Right lobe of liver (tissue), 6 donors: ENCODE measurements at regions not wholly inside any gene's neighbourhood (a gene's known extent, or its start where the extent isn't known, plus 50 kb on each side); places are given as distances from the start of the nearest gene placed in this dataset.

Experiments used
- ATAC-seq, 4 donors: fragments of 200-7000 bp; cut with Tn5 transposase; one replicate each; pipeline ENCODE4 v1.9.1; 2020; ENCODE audit warnings: mild to moderate bottlenecking in 4 of 4, moderate library complexity in 4 of 4
- DNase-seq, 3 donors: peaks; one replicate each; pipeline ENCODE4 v3.0.0-alpha.2; 2020
- H3K27ac ChIP-seq, 3 donors: fragments of 200-600 bp; one replicate each; pipeline ENCODE4 v1.8.0; 2022
- H3K27me3 ChIP-seq, 2 donors: fragments of 200-600 bp; one replicate each; pipeline ENCODE4 v1.8.0; 2022
- H3K36me3 ChIP-seq, 4 donors: fragments of 200-600 bp; sonication (generic) in 1 of 4; one replicate each; pipeline versions ENCODE4 v1.5.1 to v1.8.0; 2017 to 2022; ENCODE audit warnings: control low read depth in 1 of 4
- H3K4me1 ChIP-seq, 4 donors: fragments of 200-600 bp; sonication (generic) in 1 of 4; one replicate each; pipeline versions ENCODE4 v1.5.1 to v1.8.0; 2017 to 2022; ENCODE audit warnings: control low read depth in 1 of 4
- H3K4me3 ChIP-seq, 3 donors: fragments of 200-600 bp; one replicate each; pipeline ENCODE4 v1.8.0; 2022
- H3K9me3 ChIP-seq, 4 donors: fragments of 200-600 bp; sonication (generic) in 1 of 4; one replicate each; pipeline versions ENCODE4 v1.5.1 to v1.8.0; 2017 to 2022; ENCODE audit warnings: control low read depth in 1 of 4
- CTCF ChIP-seq, 4 donors: fragments of 200-600 bp in 3 of 4; fragments of 450-650 bp in 1 of 4; IDR thresholded peaks; one replicate each; pipeline versions ENCODE4 v1.5.1 to v1.8.0; 2016 to 2022; ENCODE audit warnings: antibody characterized with exemption in 4 of 4, mild to moderate bottlenecking in 2 of 4
- POLR2A ChIP-seq: fragments of 450-650 bp; IDR thresholded peaks from one replicate; pipeline ENCODE4 v1.6.1; 2017; ENCODE audit warnings: antibody characterized with exemption, mild to moderate bottlenecking
- WGBS: methylation state at CpG from one replicate; pipeline ENCODE4 v1.1.6; 2018; ENCODE audit warnings: low coverage, low lambda C conversion rate; ENCODE audit not compliant: insufficient coverage; ENCODE audit errors: missing lambda C conversion rate; 5-methylcytosine and 5-hydroxymethylcytosine counted together
- intact Hi-C, 2 donors: fragments of 100-400 bp; cut with DNase I; formaldehyde crosslinking; loops; one replicate each; pipeline versions ENCODE4 v1.11.2 to v1.14.1; 2022
- donor health status: DM: no; HTN: yes; CAD: no.
- donor health status: DM: no; HTN: no; CAD: no.
- donor health status: DM: no; HTN: no; CAD: no.
- donor health status: DM: no; HTN: yes; CAD: no.
- donor health status: DM: no; HTN: yes; CAD: no.

- Histone ChIP-seq H3K9me3 (no peaks in the 10 kb centered on the region), H3K27ac (no peak overlapping the region), H3K4me3 (no peak overlapping the region), H3K4me1 (peaks cover 0 to 6% (median 0%) of the 10 kb centered on the region in 4 donors), H3K27me3 (no peaks in the 10 kb centered on the region), H3K36me3 (no peaks in the 10 kb centered on the region)
- TF ChIP-seq CTCF (IDR thresholded peaks at IDR 0.05): no peak
- TF ChIP-seq POLR2A: no peak
- DNase-seq (no peak), ATAC-seq (no peak)
- intact Hi-C loops: no loop called here
- WGBS: 78% methylated on average over 14 of the region's 18 CpGs
These were observed 112.1 kb downstream of the ZIC5 start for GRCh38 chr13:99859178-99860177.

- no peak overlapping the region for H3K27ac ChIP-seq
These were observed 113.8 kb downstream of the ZIC5 start for GRCh38 chr13:99857738-99858137.

GRCh38 chr13:99855526-99856420 lies 115.8 kb downstream of the ZIC5 start:
- DNase-seq: no peak
- Histone ChIP-seq H3K27me3 (no peaks in the 10 kb centered on the region), H3K36me3 (no peaks in the 10 kb centered on the region), H3K4me3 (no peak overlapping the region), H3K27ac (no peak overlapping the region), H3K4me1 (peaks cover 0 to 6% (median 0%) of the 10 kb centered on the region in 4 donors), H3K9me3 (no peaks in the 10 kb centered on the region)
- TF ChIP-seq POLR2A (no peak), CTCF (IDR thresholded peaks at IDR 0.05) (no peak)
- WGBS: 65% methylated on average over 8 of the region's 9 CpGs
- peak; percentile 52 to 63 (median 57) for ATAC-seq
- intact Hi-C loops: no loop called here

More at GRCh38 chr13:99857738-99858137, 113.8 kb downstream of the ZIC5 start:
- no peak for DNase-seq
- Histone ChIP-seq H3K27me3 (no peaks in the 10 kb centered on the region), H3K36me3 (no peaks in the 10 kb centered on the region), H3K4me1 (peaks cover 0 to 6% (median 0%) of the 10 kb centered on the region in 4 donors), H3K9me3 (no peaks in the 10 kb centered on the region), H3K4me3 (no peak overlapping the region)
- TF ChIP-seq CTCF (IDR thresholded peaks at IDR 0.05): no peak
- no peak for TF ChIP-seq POLR2A
- intact Hi-C loops: no loop called here
- ATAC-seq: no peak

- TF ChIP-seq CTCF (IDR thresholded peaks at IDR 0.05): no peak
- no peak for TF ChIP-seq POLR2A
- no peak overlapping the region for H3K27ac ChIP-seq
- ATAC-seq (no peak), DNase-seq (no peak)
- intact Hi-C loops: no loop called here
- H3K4me3 ChIP-seq: no peak overlapping the region
- H3K4me1 ChIP-seq: peaks cover 0 to 6% (median 0%) of the 10 kb centered on the region in 4 donors
- H3K36me3 ChIP-seq: no peaks in the 10 kb centered on the region
- H3K9me3 ChIP-seq: no peaks in the 10 kb centered on the region
- no peaks in the 10 kb centered on the region for H3K27me3 ChIP-seq
- WGBS: 96% methylated on average over 13 of the region's 13 CpGs
These were observed 117.2 kb downstream of the ZIC5 start for GRCh38 chr13:99854366-99854765.
